Motor neuron (in vitro differentiated cells): ENCODE measurements at regions not wholly inside any gene's neighbourhood (a gene's known extent, or its start where the extent isn't known, plus 50 kb on each side); places are given as distances from the start of the nearest gene placed in this dataset.
"Not testable (repeated sequence)": the region's sequence is repeated elsewhere in the genome, so short reads cannot be mapped to it uniquely, and the experiment has no call there.

Experiments used
- ATAC-seq, 8 experiments: fragments of 200-7000 bp; cut with Tn5 transposase; replicated peaks in 6 of 8; 2 replicates each; pipeline ENCODE4 v1.8.0; 2021; ENCODE audit warnings: mild to moderate bottlenecking in 8 of 8, moderate library complexity in 8 of 8
- H3K27ac ChIP-seq, 2 donors: fragments of 250-450 bp; sonication (Bioruptor Pico); 2 replicates each; pipeline ENCODE4 v1.9.0; 2021; ENCODE audit warnings: antibody characterized with exemption in 2 of 2, mild to moderate bottlenecking in 2 of 2, moderate library complexity in 1 of 2
- H3K4me1 ChIP-seq, 2 donors: fragments of 250-450 bp; sonication (Bioruptor Pico); replicated peaks in 1 of 2; 2 replicates each; pipeline ENCODE4 v1.6.1; 2021; ENCODE audit warnings: antibody characterized with exemption in 2 of 2, mild to moderate bottlenecking in 2 of 2, moderate library complexity in 1 of 2
- H3K4me3 ChIP-seq, 5 donors: fragments of 250-450 bp; sonication (Bioruptor Pico); 2 replicates each; pipeline ENCODE4 v1.9.0; 2021; ENCODE audit warnings: antibody characterized with exemption in 5 of 5, mild to moderate bottlenecking in 5 of 5, moderate library complexity in 4 of 5
- WGBS, 10 experiments: fragments of 450-650 bp; shearing (Covaris generic); methylation state at CpG; one replicate each; pipeline ENCODE4 v1.0.0; 2022; 5-methylcytosine and 5-hydroxymethylcytosine counted together
- in situ Hi-C, 9 experiments: fragments of 400-800 bp; cut with MboI; loops; one replicate each; pipeline ENCODE4 v1.15.0; 2021; ENCODE audit warnings: low sequenced_read_pairs in 9 of 9, low pct_unique_long_range_greater_than_20kb in 2 of 9; ENCODE audit not compliant: unreplicated experiment in 9 of 9

DNA sequence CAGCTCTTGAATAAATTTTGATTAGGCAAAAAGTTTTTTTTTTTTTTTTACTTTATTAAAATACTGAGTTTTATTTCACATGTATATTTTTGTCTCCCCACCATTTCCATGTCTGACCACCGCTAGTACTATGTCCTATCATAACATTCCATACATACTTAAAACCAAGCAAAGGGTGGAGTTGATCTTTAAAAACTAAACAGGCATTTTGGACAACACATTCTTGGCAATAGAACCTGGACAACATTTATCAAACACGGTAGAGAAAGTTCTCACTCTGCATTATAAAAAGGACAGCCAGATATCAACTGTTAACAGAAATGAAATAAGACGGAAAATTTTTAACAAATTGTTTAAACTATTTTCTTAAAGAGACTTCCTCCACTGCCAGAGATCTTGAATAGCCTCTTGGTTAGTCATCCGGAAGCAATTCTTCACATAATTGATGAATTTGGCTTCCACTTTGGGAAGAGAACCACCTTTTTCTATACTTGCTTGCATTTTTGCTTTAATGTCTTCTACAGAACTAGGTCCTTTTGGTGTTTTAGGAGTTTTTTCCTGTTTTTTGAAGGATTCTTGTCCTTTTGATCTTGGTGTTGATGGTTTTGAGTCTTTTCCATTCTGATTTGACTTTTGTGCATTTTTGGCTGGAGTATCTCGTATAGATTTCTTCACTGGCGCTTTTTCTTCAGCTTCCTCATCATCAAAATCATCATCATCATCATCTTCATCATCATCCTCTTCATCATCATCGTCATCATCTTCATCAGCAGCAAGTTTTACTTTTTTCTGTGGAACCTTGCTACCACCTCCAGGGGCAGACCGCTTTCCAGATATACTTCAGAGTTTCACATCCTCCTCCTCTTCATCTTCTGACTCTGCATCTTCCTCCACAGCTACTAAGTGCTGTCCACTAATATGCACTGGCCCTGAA is 58.7 kb downstream of the POU5F2 start:
- H3K4me1 ChIP-seq, in situ Hi-C loops, H3K27ac ChIP-seq, ATAC-seq, H3K4me3 ChIP-seq: not testable (repeated sequence)
- 43 to 97% (median 92%) methylated on average over 3 to 7 of the region's 8 CpGs; no CpG with 5 or more reads in 1 of the 10 experiments for WGBS, 10 experiments

DNA sequence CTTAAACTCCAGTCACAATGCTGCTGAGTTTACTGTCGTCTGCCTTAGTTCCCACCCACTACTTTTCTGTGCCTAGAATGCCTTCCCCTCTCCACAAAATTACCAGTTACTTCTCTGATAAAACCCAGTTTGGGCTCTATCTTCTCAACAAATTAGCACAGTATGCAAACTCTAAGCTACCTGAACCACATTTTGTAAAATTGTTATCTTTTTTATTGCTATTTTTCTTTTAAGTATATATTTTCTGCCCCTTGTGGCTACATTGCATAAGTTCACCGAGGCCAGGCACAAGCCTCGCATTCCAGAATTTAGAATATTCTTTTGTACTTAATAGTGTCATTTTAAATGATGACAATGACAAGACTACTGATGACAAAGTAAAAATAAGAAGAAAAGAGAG is 60.0 kb downstream of the POU5F2 start:
- no peak overlapping the region for H3K27ac ChIP-seq
- in situ Hi-C loops: no loop called here
- peak in 2 of 8 experiments; percentile 26 to 46 for ATAC-seq
- H3K4me1 ChIP-seq: peaks cover 13 to 16% of the 10 kb centered on the region in 2 donors
- WGBS, 10 experiments: 27 to 100% (median 62%) methylated on average over 1 to 3 of the region's 3 CpGs
- no peak overlapping the region for H3K4me3 ChIP-seq

DNA sequence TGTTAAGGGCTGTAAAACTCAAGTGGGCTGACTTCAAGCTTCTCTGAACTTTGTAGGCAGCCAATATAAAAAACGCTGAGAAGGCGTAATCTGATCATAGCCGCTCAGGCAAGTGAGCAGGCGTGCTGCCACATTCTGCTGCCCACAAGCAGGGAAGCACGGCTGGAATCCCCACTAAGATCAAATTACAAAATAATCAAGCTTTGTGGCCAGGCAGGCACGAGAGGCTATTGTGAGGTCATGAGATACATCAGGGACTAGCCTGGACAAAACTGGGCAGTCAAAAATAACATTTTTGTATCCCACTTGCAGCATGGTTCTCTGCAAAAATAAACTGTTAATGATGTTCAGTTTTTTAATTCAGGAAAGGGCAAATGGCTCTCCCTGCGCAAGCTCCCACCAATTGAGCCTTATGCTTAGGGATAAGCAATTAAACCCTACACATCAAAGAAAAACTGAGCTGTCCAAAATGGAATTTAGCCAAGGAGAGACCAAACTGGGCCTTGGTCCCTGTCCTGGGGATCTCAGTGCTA is 64.0 kb downstream of the POU5F2 start:
- in situ Hi-C loops: no loop called here
- no peak overlapping the region for H3K4me3 ChIP-seq
- H3K27ac ChIP-seq: no peak overlapping the region
- peaks cover 31 to 49% of the 10 kb centered on the region in 2 donors for H3K4me1 ChIP-seq
- WGBS, 10 experiments: 0 to 43% (median 21%) methylated on average over 1 to 7 of the region's 7 CpGs; no CpG with 5 or more reads in 1 of the 10 experiments
- ATAC-seq: peak; percentile 81 to 98 (median 90)

DNA sequence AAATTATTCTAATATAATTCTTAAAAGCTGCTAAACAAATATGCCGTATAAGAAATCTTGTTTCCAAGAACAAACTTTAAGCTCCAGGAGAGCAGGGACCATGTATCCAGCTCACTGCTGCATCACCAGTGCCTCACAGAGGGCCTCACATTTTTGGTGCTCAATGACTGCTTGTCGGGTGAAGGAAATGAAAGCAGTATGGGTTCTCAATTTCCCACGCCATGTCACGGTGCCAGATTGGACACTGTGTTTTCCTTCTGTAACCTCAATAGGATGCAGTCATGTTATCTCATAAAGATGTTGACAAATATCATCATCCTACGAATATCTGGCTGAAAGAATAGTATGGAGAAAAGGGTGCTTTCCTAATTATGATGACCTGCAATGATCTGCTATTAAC is 64.7 kb downstream of the POU5F2 start:
- Histone ChIP-seq H3K4me1 (peaks cover 31 to 49% of the 10 kb centered on the region in 2 donors), H3K4me3 (no peak overlapping the region)

GRCh38 chr5:93675460-93676450 is 65.6 kb downstream of the POU5F2 start:
- in situ Hi-C loops: no loop called here
- no peak for ATAC-seq
- peaks cover 31 to 49% of the 10 kb centered on the region in 2 donors for H3K4me1 ChIP-seq
- WGBS, 10 experiments: 30 to 71% (median 56%) methylated on average over 1 of the region's 1 CpG; no CpG with 5 or more reads in 5 of the 10 experiments
- no peak overlapping the region for H3K4me3 ChIP-seq
- H3K27ac ChIP-seq: no peak overlapping the region

More for the DNA sequence above, 64.7 kb downstream of the POU5F2 start:
- no peak overlapping the region for H3K27ac ChIP-seq
- 45 to 86% (median 63%) methylated on average over 1 to 5 of the region's 5 CpGs for WGBS, 10 experiments
- in situ Hi-C loops: no loop called here
- no peak for ATAC-seq

DNA sequence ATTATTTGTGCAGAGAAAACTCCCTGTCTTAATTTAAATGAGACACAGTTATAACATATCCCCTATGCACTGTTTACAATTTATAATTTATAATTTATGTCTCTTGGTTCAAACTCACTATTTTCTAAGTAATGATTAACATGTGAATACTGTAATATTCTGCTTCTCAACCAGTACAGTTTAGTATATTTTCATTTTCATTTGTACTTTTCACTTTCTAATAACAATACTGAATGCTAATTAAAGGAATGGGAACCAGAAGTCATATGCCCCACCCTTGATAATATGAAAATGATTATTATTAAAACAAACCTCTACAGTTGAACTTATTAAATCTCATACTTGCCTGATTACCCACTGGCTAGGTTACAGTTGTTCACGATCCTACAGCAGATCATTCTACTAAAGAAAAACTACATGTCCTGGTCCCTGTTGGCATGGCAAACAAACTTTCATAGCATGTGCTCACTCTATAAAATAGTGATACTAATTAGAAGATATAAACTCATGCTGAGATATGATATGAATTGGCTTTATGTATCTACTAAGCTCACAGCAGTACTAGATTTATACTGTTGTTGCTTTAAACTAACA is 66.4 kb downstream of the POU5F2 start:
- in situ Hi-C loops: no loop called here
- Histone ChIP-seq H3K27ac (no peak overlapping the region), H3K4me1 (peaks cover 31 to 49% of the 10 kb centered on the region in 2 donors), H3K4me3 (no peak overlapping the region)
- ATAC-seq: no peak
- 0 to 88% (median 50%) methylated on average over 1 of the region's 1 CpG; no CpG with 5 or more reads in 4 of the 10 experiments for whole genome bisulfite sequencing, 10 experiments

- peak overlapping the region in 1 of 2 donors; percentile 23 for H3K27ac ChIP-seq
- in situ Hi-C loops: no loop called here
- peaks cover 31 to 49% of the 10 kb centered on the region in 2 donors for H3K4me1 ChIP-seq
- WGBS, 10 experiments: 20 to 100% (median 76%) methylated on average over 1 to 5 of the region's 5 CpGs
- no peak overlapping the region for H3K4me3 ChIP-seq
- ATAC-seq: peak in 3 of 8 experiments; percentile 32 to 70 (median 65)
Measured at GRCh38 chr5:93674138-93674537, 67.3 kb downstream of the POU5F2 start.

- ATAC-seq: peak in 1 of 8 experiments; percentile 8
- no peak overlapping the region for H3K27ac ChIP-seq
- in situ Hi-C loops: no loop called here
- no peak overlapping the region for H3K4me3 ChIP-seq
- peaks cover 31 to 49% of the 10 kb centered on the region in 2 donors for H3K4me1 ChIP-seq
- 33 to 89% (median 57%) methylated on average over 2 to 4 of the region's 4 CpGs for WGBS, 10 experiments
Measured at GRCh38 chr5:93673316-93673954, 68.0 kb downstream of the POU5F2 start.

GRCh38 chr5:93665648-93666047 is 75.8 kb downstream of the POU5F2 start:
- WGBS, 10 experiments: 14 to 89% (median 29%) methylated on average over 1 to 7 of the region's 7 CpGs; no CpG with 5 or more reads in 1 of the 10 experiments
- in situ Hi-C loops: no loop called here
- peaks cover 9 to 14% of the 10 kb centered on the region in 2 donors for H3K4me1 ChIP-seq
- peak in 5 of 8 experiments; percentile 70 to 92 (median 87) for ATAC-seq
- peak overlapping the region; percentile 32 to 52 for H3K27ac ChIP-seq
- no peak overlapping the region for H3K4me3 ChIP-seq

DNA sequence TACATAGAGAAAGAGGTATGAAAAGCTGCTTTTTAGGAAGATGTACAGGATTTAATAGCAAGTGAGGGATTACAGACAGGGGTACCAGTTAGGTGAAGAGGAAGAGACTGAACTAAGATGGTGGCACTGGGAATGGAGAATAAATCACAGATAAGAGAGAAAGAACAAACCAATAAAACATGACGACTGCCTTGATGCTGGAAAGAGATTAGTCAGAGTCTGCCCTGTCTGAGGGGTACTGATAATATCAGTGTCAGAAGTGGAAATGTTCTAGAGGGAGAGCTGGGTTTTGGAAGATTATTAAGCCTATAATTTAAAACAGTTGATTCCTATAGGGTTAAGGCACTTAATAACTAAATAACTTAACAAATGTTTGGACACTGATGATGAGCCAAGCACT is 77.7 kb downstream of the NR2F1 start:
- WGBS, 10 experiments: 63 to 100% (median 84%) methylated on average over 1 of the region's 1 CpG; no CpG with 5 or more reads in 4 of the 10 experiments
- peaks cover 5% of the 10 kb centered on the region in 2 donors for H3K4me1 ChIP-seq
- no peak overlapping the region for H3K4me3 ChIP-seq
- in situ Hi-C loops: no loop called here
- no peak overlapping the region for H3K27ac ChIP-seq
- no peak for ATAC-seq

DNA sequence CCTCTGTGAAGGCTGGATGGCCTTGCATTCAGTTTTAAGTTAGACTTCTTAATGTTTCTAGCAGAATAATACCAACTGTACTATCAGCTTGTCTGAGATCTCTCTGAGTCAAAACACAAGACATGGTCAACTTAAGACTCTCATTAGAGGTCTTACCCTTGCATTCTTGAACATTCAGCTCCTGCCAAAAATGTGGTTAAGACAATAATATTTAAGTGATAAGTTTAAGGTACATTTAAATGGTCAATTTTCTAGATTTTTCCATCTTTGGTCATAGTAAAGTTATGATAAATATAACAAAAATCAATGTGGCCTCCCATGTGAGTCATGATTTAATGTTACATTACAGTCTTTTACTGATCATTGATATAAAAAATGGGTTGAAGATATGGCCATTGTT is 75.0 kb downstream of the NR2F1 start:
- H3K4me3 ChIP-seq: no peak overlapping the region
- ATAC-seq: no peak
- H3K27ac ChIP-seq: no peak overlapping the region
- no peaks in the 10 kb centered on the region for H3K4me1 ChIP-seq
- in situ Hi-C loops: no loop called here

- no peak for ATAC-seq
- 89 to 100% (median 97%) methylated on average over 1 to 2 of the region's 2 CpGs; no CpG with 5 or more reads in 3 of the 10 experiments for WGBS, 10 experiments
Measured at GRCh38 chr5:93654676-93655075, 71.7 kb downstream of the NR2F1 start.

More at GRCh38 chr5:93654676-93655075, 71.7 kb downstream of the NR2F1 start:
- in situ Hi-C loops: no loop called here
- Histone ChIP-seq H3K4me3 (no peak overlapping the region), H3K27ac (no peak overlapping the region), H3K4me1 (no peaks in the 10 kb centered on the region)
